Mesendoderm (in vitro differentiated cells): ENCODE measurements at regions not wholly inside any gene's neighbourhood (a gene's known extent, or its start where the extent isn't known, plus 50 kb on each side); places are given as distances from the start of the nearest gene placed in this dataset.
A peak's percentile ranks its signal among the peaks of the same experiment; 100 is the strongest.

Experiments used
- DNase-seq: peaks from one replicate; pipeline ENCODE4 v3.0.0; 2013
- H2AK5ac ChIP-seq: 2 replicates; pipeline ENCODE4 v1.6.1; 2013; ENCODE audit warnings: low read length, inconsistent platforms
- H2BK120ac ChIP-seq: 2 replicates; pipeline ENCODE4 v1.6.1; 2013; ENCODE audit warnings: low read depth, mild to moderate bottlenecking, low read length, moderate library complexity, mixed read lengths
- H2BK15ac ChIP-seq: replicated peaks from 2 replicates; pipeline ENCODE4 v1.6.1; 2013; ENCODE audit warnings: low read depth, mild to moderate bottlenecking, moderate library complexity
- H2BK5ac ChIP-seq: 2 replicates; pipeline ENCODE4 v1.6.1; 2013; ENCODE audit warnings: low read length, inconsistent platforms
- H3K18ac ChIP-seq: 2 replicates; pipeline ENCODE4 v1.6.1; 2013; ENCODE audit warnings: mild to moderate bottlenecking, low read length, mixed read lengths
- H3K23ac ChIP-seq: one replicate; pipeline ENCODE4 v1.6.1; 2013; ENCODE audit warnings: low read length
- H3K27ac ChIP-seq: 2 replicates; pipeline ENCODE4 v1.5.1; 2013; ENCODE audit warnings: low read depth, mild to moderate bottlenecking, inconsistent platforms, low read length, moderate library complexity
- H3K27me3 ChIP-seq: 2 replicates; pipeline ENCODE4 v1.6.1; 2013; ENCODE audit warnings: low read length, control low read depth, mild to moderate bottlenecking, inconsistent platforms; ENCODE audit not compliant: insufficient read depth, poor library complexity
- H3K36me3 ChIP-seq: 2 replicates; pipeline ENCODE4 v1.6.1; 2013; ENCODE audit warnings: low read length, inconsistent platforms; ENCODE audit not compliant: control insufficient read depth, insufficient read depth
- H3K4ac ChIP-seq: one replicate; pipeline ENCODE4 v1.6.1; 2013; ENCODE audit warnings: low read depth, mild to moderate bottlenecking, low read length, moderate library complexity
- H3K4me1 ChIP-seq: 2 replicates; pipeline ENCODE4 v1.6.1; 2013; ENCODE audit warnings: low read depth, low read length, inconsistent platforms; ENCODE audit not compliant: control insufficient read depth
- H3K4me2 ChIP-seq: 2 replicates; pipeline ENCODE4 v1.6.1; 2013; ENCODE audit warnings: low read length
- H3K4me3 ChIP-seq: 2 replicates; pipeline ENCODE4 v1.5.1; 2013; ENCODE audit warnings: mild to moderate bottlenecking, low read length
- H3K56ac ChIP-seq: one replicate; pipeline ENCODE4 v1.6.1; 2013; ENCODE audit warnings: low read length
- H3K79me1 ChIP-seq: 2 replicates; pipeline ENCODE4 v1.6.1; 2013; ENCODE audit warnings: low read length, inconsistent platforms
- H3K79me2 ChIP-seq: 2 replicates; pipeline ENCODE4 v1.6.1; 2013; ENCODE audit warnings: mild to moderate bottlenecking, low read length; ENCODE audit not compliant: control insufficient read depth, insufficient read depth
- H3K9ac ChIP-seq: 2 replicates; pipeline ENCODE4 v1.6.1; 2013; ENCODE audit warnings: low read length, inconsistent platforms
- H4K5ac ChIP-seq: one replicate; pipeline ENCODE4 v1.6.1; 2013; ENCODE audit warnings: low read length
- H4K8ac ChIP-seq: one replicate; pipeline ENCODE4 v1.6.1; 2013; ENCODE audit warnings: low read depth, mild to moderate bottlenecking, control low read depth, low read length, moderate library complexity
- WGBS: extraction: QIAGEN DNeasy Blood & Tissue Kit; methylation state at CpG from one replicate; pipeline ENCODE4 v1.1.7; 2013; ENCODE audit warnings: low lambda C conversion rate, missing lambda C conversion rate; ENCODE audit not compliant: insufficient coverage; ENCODE audit errors: extremely low coverage; 5-methylcytosine and 5-hydroxymethylcytosine counted together

DNA sequence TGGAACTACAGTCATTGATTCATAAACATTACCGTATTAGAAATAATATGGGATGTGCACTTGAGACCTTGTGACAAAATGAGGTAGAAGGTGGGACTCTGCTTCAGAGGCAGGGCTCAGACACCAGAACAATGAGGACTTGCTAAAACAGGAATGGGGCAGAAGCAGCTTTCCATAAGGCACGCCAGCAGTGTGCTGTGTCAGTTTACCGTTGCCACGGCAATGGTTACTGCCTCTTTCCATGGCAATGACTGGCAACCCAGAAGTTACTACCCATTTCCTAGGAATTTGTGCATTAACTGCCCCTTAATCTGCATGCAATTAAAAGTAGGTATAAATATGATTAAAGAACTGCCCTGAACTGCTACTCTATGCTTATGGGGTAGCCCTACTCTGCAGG is 169.0 kb downstream of the CHRM3 start:
- Histone ChIP-seq H4K8ac (no peak overlapping the region), H3K4me2 (no peak overlapping the region), H3K79me2 (no peaks in the 10 kb centered on the region), H3K27ac (no peak overlapping the region), H2AK5ac (no peak overlapping the region), H2BK120ac (no peak overlapping the region), H3K4me1 (no peaks in the 10 kb centered on the region), H3K4ac (no peak overlapping the region), H2BK5ac (no peak overlapping the region), H3K23ac (no peak overlapping the region), H2BK15ac (no peak overlapping the region), H3K79me1 (no peaks in the 10 kb centered on the region), H4K5ac (no peak overlapping the region), H3K36me3 (no peaks in the 10 kb centered on the region), H3K18ac (no peak overlapping the region), H3K27me3 (no peaks in the 10 kb centered on the region), H3K56ac (no peak overlapping the region), H3K9ac (no peak overlapping the region), H3K4me3 (no peak overlapping the region)
- WGBS: no CpG with 5 or more reads among the region's 4 CpGs
- DNase-seq: peak; percentile 65

DNA sequence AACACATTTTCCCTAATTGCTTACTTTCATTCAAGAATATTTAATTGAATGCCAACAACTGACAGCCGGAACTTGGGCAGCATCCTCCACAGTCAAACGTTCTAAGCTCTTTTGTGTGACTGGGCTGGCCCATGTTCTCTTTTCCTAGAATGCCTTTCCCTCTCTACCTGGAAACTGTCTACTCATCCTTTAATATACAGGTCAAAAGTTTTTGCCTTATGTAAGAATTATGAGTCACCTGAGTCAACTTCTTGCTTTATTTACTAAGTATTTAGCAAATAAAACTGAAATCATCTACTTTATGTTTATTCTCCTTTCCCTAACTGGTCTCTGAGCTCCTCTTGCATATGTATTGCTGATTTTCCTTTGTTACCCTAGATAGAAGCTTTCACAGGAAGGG is 172.2 kb downstream of the CHRM3 start:
- Histone ChIP-seq H4K8ac (no peak overlapping the region), H3K4me3 (no peak overlapping the region), H3K79me2 (no peaks in the 10 kb centered on the region), H2BK120ac (no peak overlapping the region), H3K4me1 (no peaks in the 10 kb centered on the region), H3K18ac (no peak overlapping the region), H3K9ac (no peak overlapping the region), H3K36me3 (no peaks in the 10 kb centered on the region), H3K56ac (no peak overlapping the region), H3K23ac (no peak overlapping the region), H2BK5ac (no peak overlapping the region), H2BK15ac (no peak overlapping the region), H3K27me3 (no peaks in the 10 kb centered on the region), H2AK5ac (no peak overlapping the region), H3K4ac (no peak overlapping the region), H4K5ac (no peak overlapping the region), H3K79me1 (no peaks in the 10 kb centered on the region), H3K27ac (no peak overlapping the region), H3K4me2 (no peak overlapping the region)
- no peak for DNase-seq
- WGBS: no CpG with 5 or more reads among the region's 2 CpGs

DNA sequence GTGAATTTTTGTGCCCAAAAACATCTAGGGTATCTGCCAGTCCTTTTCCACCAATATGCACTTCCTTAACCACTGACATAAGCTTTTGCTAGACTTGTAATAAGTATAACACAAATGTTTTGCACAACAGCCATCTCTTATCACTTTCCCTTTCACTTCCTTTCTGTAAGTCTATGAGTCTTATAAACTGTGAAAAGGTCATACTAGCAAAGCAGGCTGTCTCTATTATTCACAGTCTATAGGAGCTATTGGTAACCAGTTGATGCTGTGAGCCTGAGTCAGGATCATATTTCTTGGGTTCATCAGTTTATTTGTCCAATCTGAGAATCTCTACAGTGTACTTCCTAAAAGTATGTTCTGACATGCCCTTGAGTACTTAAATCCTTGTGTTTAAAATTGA is 172.6 kb downstream of the CHRM3 start:
- no peak overlapping the region for H2BK5ac ChIP-seq
- no peak overlapping the region for H4K8ac ChIP-seq
- no peak overlapping the region for H3K4ac ChIP-seq
- no peak overlapping the region for H3K18ac ChIP-seq
- no peak overlapping the region for H3K56ac ChIP-seq
- no peaks in the 10 kb centered on the region for H3K79me2 ChIP-seq
- H3K23ac ChIP-seq: no peak overlapping the region
- H4K5ac ChIP-seq: no peak overlapping the region
- H3K4me1 ChIP-seq: no peaks in the 10 kb centered on the region
- H3K27me3 ChIP-seq: no peaks in the 10 kb centered on the region
- no peaks in the 10 kb centered on the region for H3K36me3 ChIP-seq
- H2BK120ac ChIP-seq: no peak overlapping the region
- H2AK5ac ChIP-seq: no peak overlapping the region
- no peak overlapping the region for H3K4me3 ChIP-seq
- no peaks in the 10 kb centered on the region for H3K79me1 ChIP-seq
- no peak overlapping the region for H3K27ac ChIP-seq
- no peak overlapping the region for H2BK15ac ChIP-seq
- no peak for DNase-seq
- no peak overlapping the region for H3K4me2 ChIP-seq
- H3K9ac ChIP-seq: no peak overlapping the region

DNA sequence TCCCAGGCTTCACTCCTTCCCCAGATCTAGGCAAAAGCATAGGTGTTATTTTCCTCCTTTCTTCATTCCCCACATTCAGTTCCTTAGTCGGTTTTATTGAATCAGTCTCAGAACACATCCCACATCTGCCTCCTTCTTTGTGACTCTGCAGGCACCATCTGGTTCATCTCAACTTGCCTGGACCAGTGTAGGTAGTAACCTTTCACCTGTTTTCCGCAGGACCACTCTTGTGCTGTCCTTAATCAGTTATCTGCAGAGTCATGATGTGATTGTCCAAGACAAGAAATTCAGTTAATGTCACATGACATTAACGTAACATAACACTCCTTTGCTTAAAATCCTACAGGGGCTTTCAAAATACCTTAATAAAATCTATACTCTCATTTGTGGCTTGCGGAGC is 174.6 kb downstream of the CHRM3 start:
- Histone ChIP-seq H2BK5ac (no peak overlapping the region), H3K79me1 (no peaks in the 10 kb centered on the region), H3K4me1 (no peaks in the 10 kb centered on the region), H2BK120ac (no peak overlapping the region), H3K4me2 (no peak overlapping the region), H3K4me3 (no peak overlapping the region), H4K8ac (no peak overlapping the region), H3K79me2 (no peaks in the 10 kb centered on the region), H4K5ac (no peak overlapping the region), H3K27ac (no peak overlapping the region), H3K4ac (no peak overlapping the region), H2BK15ac (no peak overlapping the region), H3K27me3 (no peaks in the 10 kb centered on the region), H3K18ac (no peak overlapping the region), H3K23ac (no peak overlapping the region), H3K36me3 (no peaks in the 10 kb centered on the region), H3K56ac (no peak overlapping the region), H2AK5ac (no peak overlapping the region), H3K9ac (no peak overlapping the region)
- no CpG with 5 or more reads among the region's 4 CpGs for WGBS
- DNase-seq: no peak

DNA sequence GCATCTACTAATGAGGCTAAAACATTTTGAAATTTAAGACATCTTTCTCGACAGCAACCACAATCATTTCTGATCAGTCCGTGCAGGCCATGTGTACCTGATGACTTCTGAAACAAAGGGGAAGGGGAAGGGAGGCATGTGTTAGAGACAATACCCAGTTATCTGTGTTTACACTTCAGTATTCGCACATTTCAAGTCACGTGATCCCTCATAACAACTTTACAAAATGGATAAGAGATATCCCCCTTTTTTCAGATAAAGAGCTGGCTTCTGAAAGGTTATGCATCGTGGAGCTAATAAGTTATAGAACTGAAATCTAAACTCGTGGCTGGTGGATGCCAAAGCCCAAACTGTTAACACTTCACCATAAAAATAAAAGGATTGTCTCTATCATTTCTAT is 175.7 kb downstream of the CHRM3 start:
- WGBS: no CpG with 5 or more reads among the region's 6 CpGs
- Histone ChIP-seq H3K4me3 (no peak overlapping the region), H2BK120ac (no peak overlapping the region)

DNA sequence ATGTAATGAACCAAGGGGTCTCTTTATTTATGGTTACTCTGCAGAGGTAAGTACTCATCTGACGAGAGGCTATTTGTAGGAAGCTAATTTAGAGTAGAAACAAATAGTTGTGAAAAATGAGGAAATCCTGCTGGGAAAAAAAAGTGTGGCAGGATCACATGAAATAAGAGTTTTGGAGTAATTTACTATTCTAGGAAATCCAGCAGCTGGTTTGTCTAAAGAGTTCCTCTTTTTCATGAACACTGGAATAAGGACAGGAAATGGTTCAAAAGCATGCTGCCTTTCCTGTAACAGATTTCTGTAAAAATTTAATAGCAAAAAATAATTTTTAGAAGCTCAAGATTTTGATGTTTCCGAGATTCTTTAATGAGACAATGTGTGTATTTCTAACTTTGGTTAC is 177.3 kb downstream of the CHRM3 start:
- Histone ChIP-seq H3K36me3 (no peaks in the 10 kb centered on the region), H2BK15ac (no peak overlapping the region), H3K4me3 (no peak overlapping the region), H3K79me2 (no peaks in the 10 kb centered on the region), H3K4me1 (no peaks in the 10 kb centered on the region), H3K27ac (no peak overlapping the region), H4K5ac (no peak overlapping the region), H3K9ac (no peak overlapping the region), H3K79me1 (no peaks in the 10 kb centered on the region), H3K27me3 (no peaks in the 10 kb centered on the region), H2BK5ac (no peak overlapping the region), H3K18ac (no peak overlapping the region), H3K23ac (no peak overlapping the region), H3K4me2 (no peak overlapping the region), H2AK5ac (no peak overlapping the region), H3K4ac (no peak overlapping the region), H2BK120ac (no peak overlapping the region), H3K56ac (no peak overlapping the region), H4K8ac (no peak overlapping the region)
- 100% methylated on average over 1 of the region's 2 CpGs for WGBS
- DNase-seq: no peak

More for the DNA sequence above, 175.7 kb downstream of the CHRM3 start:
- Histone ChIP-seq H3K36me3 (no peaks in the 10 kb centered on the region), H3K23ac (no peak overlapping the region), H3K4me2 (no peak overlapping the region), H2BK15ac (no peak overlapping the region), H2BK5ac (no peak overlapping the region), H3K79me1 (no peaks in the 10 kb centered on the region), H3K79me2 (no peaks in the 10 kb centered on the region), H3K27me3 (no peaks in the 10 kb centered on the region), H3K18ac (no peak overlapping the region), H3K9ac (no peak overlapping the region), H3K56ac (no peak overlapping the region), H3K4ac (no peak overlapping the region), H2AK5ac (no peak overlapping the region), H4K8ac (no peak overlapping the region), H3K4me1 (no peaks in the 10 kb centered on the region), H4K5ac (no peak overlapping the region), H3K27ac (no peak overlapping the region)
- DNase-seq: no peak
